Activated gamma-delta T cell (primary cell): ENCODE measurements at regions not wholly inside any gene's neighbourhood (a gene's known extent, or its start where the extent isn't known, plus 50 kb on each side); places are given as distances from the start of the nearest gene placed in this dataset.

Source experiments
- DNase-seq: peaks from one replicate; lab custom pipeline; 2025; lab: John Stamatoyannopoulos, UW

DNA sequence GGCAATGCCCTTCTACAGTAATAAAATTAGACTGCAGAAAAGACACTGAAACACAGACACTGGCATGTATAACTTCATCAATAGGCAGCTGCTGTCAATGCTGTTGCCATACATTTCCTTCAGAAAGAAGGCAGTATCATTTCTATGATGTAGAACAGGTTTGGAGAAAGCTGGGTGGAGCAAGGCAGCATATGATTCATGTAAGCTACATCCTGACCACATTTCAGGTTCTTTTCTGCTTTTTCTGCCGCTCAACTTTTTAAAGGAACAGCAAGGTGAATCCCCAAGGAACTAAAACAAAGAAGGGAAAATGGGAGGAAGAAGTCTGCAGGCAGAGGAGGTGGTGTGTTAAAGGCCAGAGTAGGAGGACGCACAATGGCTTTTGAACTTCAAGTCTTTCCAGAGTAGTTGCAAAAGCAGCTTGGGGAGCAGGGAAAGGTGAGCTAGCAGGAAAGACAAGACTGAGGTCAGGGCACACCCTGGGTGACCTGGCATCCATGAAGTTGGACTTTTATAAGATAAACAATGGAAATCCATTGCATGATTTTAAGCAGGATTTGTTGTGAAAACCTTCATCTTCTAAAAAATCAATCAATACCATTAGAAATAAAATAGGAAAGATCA lies 142.1 kb downstream of the MED10 start:
- DNase-seq = no peak

GRCh38 chr5:6235726-6236125 lies 142.6 kb downstream of the MED10 start:
- DNase-seq = no peak

- no peak for DNase-seq
Measured at GRCh38 chr5:6228257-6229250, 149.8 kb downstream of the MED10 start.

GRCh38 chr5:6225121-6225607 lies 153.2 kb downstream of the MED10 start:
- DNase-seq = no peak

- no peak for DNase-seq
Measured at GRCh38 chr5:6224406-6224805, 153.9 kb downstream of the MED10 start.

DNA sequence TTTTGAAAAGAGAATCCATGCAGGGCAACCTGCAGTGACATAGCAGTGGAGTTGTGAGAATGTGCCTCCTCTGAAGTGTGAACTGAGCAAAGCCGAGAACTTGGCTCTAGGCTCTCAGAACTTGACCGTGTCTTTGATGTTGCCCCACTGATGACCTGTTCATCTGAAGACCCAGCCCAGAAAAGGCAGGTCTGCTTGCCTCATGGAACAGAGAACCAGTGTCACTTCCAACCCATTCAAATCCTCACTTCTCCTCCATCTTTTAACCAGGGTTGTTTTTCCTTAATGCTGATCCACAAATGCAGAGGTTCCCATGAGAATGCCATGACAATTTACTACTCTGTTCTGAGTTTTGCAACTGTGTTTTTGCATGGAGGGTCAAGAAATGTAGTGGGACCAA lies 155.4 kb downstream of the MED10 start:
- DNase-seq = no peak

GRCh38 chr5:6222121-6222520 lies 156.2 kb downstream of the MED10 start:
- DNase-seq = no peak

DNA sequence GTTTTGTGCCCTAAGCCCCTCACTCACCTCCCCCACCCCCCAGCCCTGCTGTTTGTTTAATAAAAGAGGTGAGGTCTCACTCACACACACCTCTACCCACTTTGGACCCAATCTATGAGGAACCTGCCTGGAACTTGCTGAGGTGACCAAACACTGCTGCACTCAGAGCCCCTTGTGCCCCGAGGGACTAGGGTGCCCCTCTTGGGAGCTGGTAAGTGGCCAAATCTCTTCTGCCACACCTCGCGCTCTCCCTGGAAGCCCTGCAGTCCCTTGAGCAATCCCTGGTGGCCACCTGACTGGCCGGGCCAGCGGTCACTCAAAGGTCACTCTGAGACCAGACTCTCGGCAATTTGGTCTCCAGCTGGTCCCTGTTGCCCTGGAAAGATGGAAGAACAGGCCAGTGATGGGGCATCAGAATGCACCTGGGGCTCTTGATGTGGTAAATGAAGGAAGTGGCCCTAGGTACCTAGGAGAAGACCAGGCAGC lies 157.2 kb downstream of the MED10 start:
- no peak for DNase-seq

DNA sequence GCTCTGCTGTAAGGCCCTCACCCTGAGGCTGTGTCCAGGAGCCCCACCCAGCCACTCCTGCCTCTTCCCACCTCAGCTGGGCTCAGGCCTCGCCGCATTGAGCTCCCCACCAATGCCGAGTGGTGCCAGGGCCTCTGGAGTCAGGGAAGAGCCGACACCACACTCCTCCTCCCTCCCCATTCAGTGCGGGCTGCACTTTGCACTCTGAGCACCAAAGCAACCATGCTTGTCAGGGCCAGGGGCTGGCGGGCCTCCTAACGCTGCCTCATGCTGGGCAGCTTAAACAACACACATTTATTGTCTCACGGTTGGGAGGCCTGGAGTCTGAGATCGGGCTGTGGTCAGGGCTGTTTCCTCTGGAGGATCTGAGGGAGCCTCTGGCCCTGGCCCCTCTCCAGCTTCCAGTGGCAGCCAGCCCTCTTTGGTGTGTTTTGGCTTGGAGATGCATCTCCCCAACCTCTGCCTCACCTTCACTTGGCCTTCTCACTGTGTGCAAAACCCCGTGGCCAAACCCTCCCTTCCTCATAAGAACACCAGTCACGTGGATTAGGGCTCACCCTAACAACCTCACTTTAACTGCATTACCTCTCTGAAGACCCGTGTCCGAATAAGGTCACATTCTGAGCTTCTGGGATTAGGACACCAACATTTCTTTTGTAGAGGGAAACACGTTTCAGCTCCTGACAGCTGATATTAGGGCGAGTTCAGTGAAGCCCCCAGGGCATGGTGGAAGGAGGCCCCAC lies 157.8 kb downstream of the MED10 start:
- no peak for DNase-seq

DNA sequence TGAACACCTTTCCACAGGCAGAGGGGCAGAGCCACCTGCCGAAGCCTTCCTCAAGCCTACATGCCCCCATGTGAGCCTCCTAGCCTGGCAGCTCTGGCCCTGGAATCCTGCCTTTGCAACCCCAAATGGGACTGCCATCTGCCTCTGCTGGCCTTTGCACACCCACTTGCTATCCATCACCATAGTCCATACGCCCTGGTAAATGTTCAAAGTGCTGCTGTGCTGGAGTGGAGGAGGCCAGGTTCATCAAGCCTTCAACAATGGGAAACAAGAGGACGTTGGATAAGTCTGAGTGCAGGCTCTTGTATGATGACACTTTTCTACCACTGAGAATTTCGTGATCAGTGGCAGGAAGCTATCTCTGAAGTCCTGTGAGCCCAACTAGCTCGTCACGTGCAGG lies 159.8 kb downstream of the MED10 start:
- no peak for DNase-seq

GRCh38 chr5:6218116-6218515 lies 160.2 kb downstream of the MED10 start:
- DNase-seq = no peak

DNA sequence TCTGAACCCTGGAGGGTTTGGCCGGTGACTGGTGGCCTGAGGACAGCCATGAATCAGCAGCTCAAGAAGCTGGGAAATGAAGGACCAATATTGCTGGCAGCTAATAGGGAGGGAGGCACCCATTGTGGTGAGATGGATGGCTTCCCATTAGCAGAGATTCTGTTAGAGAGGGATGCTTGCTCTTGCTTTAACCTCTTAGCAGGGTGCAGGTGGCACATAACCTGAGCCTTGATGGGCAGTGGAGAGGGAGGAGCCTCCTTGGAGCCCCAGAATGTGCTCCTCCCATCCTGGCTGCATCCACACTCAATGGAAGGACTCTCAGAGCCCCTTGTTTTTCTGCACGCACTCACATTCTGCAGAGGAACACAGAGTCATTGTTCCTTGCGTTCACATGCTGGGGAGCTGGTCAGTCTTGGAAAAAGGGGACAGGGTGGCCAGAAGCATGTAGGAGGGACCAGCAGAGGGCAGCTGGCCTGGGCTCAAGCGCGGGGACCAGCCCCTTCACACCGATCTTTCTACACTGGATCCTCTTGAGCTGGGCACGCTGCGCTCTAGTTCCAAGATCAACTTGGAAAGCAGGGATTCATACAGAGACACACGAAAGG lies 161.8 kb downstream of the MED10 start:
- no peak for DNase-seq

GRCh38 chr5:6215891-6216290 lies 162.5 kb downstream of the MED10 start:
- no peak for DNase-seq

DNA sequence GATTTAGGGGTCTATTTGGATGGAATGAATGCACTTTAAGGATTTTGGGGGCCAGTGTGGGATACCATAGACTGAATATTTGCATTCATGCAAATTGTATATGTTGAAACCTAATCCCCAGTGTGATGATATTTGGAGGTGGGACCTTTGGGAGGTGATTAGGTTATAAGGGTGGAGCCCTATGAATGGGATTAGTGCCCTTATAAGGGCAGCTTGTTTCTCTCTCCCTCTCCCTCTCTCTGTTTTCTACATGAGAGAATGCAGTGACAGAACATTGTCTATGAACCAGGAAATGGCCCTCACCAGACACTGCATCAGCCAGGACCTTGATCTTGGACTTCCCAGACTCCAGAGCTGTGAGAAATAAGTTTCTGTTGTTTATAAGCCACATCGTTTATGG lies 166.1 kb downstream of the MED10 start:
- DNase-seq = no peak

GRCh38 chr5:6206501-6206900 lies 171.8 kb downstream of the MED10 start:
- DNase-seq = no peak

GRCh38 chr5:6202968-6203365 lies 175.4 kb downstream of the MED10 start:
- DNase-seq = no peak

- DNase-seq = no peak
Measured at GRCh38 chr5:6202149-6202967, 176.0 kb downstream of the MED10 start.

DNA sequence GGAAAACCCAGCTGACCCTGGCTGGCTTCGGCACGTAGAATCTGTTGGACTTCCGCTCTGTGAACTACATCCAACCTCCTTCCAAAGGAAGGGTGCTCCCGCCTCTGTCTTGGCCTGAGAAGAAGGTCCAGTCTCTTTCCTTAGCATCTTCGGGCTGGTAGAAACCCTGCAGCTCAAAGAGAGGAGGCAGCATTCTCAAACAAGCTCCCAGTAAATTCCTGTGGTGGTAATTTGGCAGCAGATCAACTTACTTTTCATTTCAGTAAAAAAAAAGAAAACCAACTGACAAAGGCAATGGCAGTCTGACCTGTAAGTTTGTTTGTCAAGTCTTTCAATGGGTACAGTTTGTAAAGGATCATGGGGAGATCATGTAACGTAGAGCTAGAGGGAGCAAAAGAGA lies 176.7 kb downstream of the MED10 start:
- DNase-seq = no peak

GRCh38 chr5:6198531-6198930 lies 179.8 kb downstream of the MED10 start:
- DNase-seq = no peak

DNA sequence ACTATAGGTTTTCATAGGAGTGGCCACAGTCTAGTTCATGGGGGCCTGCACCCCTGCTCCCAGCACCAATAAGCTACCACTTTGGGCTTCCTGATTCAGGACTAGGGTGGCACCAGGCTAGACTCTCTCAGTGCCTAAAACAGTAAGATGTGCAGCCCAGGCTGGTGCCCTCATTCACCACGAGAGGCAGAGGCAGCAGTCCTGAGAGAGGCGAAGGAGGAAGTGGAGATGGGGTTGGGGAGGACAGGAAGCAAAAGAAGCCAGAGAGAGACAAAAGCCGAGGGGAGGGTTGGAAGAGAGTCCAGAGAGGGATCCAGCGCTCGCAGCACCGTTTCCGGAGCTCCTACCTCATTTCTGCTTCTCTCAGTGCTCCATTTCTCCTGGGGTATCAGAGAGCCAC lies 180.9 kb downstream of the MED10 start:
- DNase-seq = no peak
